CD14-positive monocyte (primary cell): ENCODE measurements at regions not wholly inside any gene's neighbourhood (a gene's known extent, or its start where the extent isn't known, plus 50 kb on each side); places are given as distances from the start of the nearest gene placed in this dataset.

Experiments
- DNase-seq, 3 donors: peaks; one replicate each; pipeline ENCODE4 v3.0.0-alpha.2; 2011 to 2022
- H2AFZ ChIP-seq: 2 replicates; pipeline ENCODE4 v1.6.0; 2012; ENCODE audit warnings: mild to moderate bottlenecking, low read depth, low read length, inconsistent platforms; ENCODE audit not compliant: insufficient read depth, poor library complexity, severe bottlenecking
- H3K27ac ChIP-seq, 2 donors: 1 replicate in 1 of 2; 2 replicates in 1 of 2; pipeline ENCODE4 v1.5.1; 2012 to 2013; ENCODE audit warnings: low read length in 2 of 2, control low read depth in 1 of 2, inconsistent platforms in 1 of 2, low read depth in 1 of 2, mild to moderate bottlenecking in 1 of 2
- H3K27me3 ChIP-seq, 2 donors: one replicate each; pipeline versions ENCODE4 v1.6.0 to v1.6.1; 2011 to 2013; ENCODE audit warnings: low read length in 2 of 2; ENCODE audit not compliant: control insufficient read depth in 2 of 2, insufficient read depth in 2 of 2
- H3K36me3 ChIP-seq, 2 donors: replicated peaks in 1 of 2; 1 replicate in 1 of 2; 2 replicates in 1 of 2; pipeline versions ENCODE4 v1.5.1 to v1.6.1; 2012 to 2013; ENCODE audit warnings: low read length in 2 of 2, control low read depth in 1 of 2, inconsistent platforms in 1 of 2, mild to moderate bottlenecking in 1 of 2; ENCODE audit not compliant: insufficient read depth in 2 of 2, control insufficient read depth in 1 of 2
- H3K4me1 ChIP-seq, 2 donors: 1 replicate in 1 of 2; 2 replicates in 1 of 2; pipeline versions ENCODE4 v1.5.1 to v1.6.1; 2012 to 2013; ENCODE audit warnings: low read length in 2 of 2, control low read depth in 1 of 2, inconsistent platforms in 1 of 2, mild to moderate bottlenecking in 1 of 2, moderate library complexity in 1 of 2; ENCODE audit not compliant: insufficient read depth in 2 of 2, control insufficient read depth in 1 of 2
- H3K4me2 ChIP-seq: replicated peaks from 2 replicates; pipeline ENCODE3; 2012; ENCODE audit warnings: low read length, moderate library complexity, mild to moderate bottlenecking; ENCODE audit not compliant: poor library complexity, severe bottlenecking; ENCODE audit errors: extremely low read depth
- H3K4me3 ChIP-seq, 3 experiments: fragments of 200-600 bp in 1 of 3; sonication (generic) in 1 of 3; replicated peaks in 1 of 3; 1 replicate in 2 of 3; 2 replicates in 1 of 3; pipeline ENCODE4 v1.5.1; 2011 to 2013; ENCODE audit warnings: low read length in 3 of 3, mild to moderate bottlenecking in 3 of 3, control low read depth in 2 of 3, low read depth in 2 of 3, inconsistent platforms in 1 of 3, moderate library complexity in 1 of 3
- H3K79me2 ChIP-seq: 2 replicates; pipeline ENCODE4 v1.6.0; 2012; ENCODE audit warnings: mild to moderate bottlenecking, control low read depth, inconsistent platforms, low read length, moderate library complexity; ENCODE audit not compliant: insufficient read depth
- H3K9ac ChIP-seq: 2 replicates; pipeline ENCODE4 v1.6.0; 2017; ENCODE audit warnings: low read length, mild to moderate bottlenecking; ENCODE audit not compliant: insufficient read depth, poor library complexity, severe bottlenecking
- H3K9me3 ChIP-seq, 2 donors: replicated peaks in 1 of 2; 1 replicate in 1 of 2; 2 replicates in 1 of 2; pipeline versions ENCODE4 v1.5.1 to v1.6.1; 2012 to 2013; ENCODE audit warnings: low read length in 2 of 2, control low read depth in 1 of 2; ENCODE audit not compliant: control insufficient read depth in 1 of 2, insufficient read depth in 1 of 2
- H4K20me1 ChIP-seq: 2 replicates; pipeline ENCODE4 v1.6.0; 2012; ENCODE audit warnings: mild to moderate bottlenecking, low read length, control low read depth, moderate library complexity; ENCODE audit not compliant: insufficient read depth
- H3K27ac Mint-ChIP-seq, 7 donors: one replicate each; pipeline ENCODE4 v1.8.0; 2020; ENCODE audit warnings: mild to moderate bottlenecking in 7 of 7, mixed read lengths in 7 of 7, moderate library complexity in 6 of 7, inconsistent platforms in 2 of 7
- H3K27me3 Mint-ChIP-seq, 3 donors: one replicate each; pipeline ENCODE4 v1.8.0; 2021 to 2022; ENCODE audit warnings: low read depth in 3 of 3, mild to moderate bottlenecking in 3 of 3, mixed read lengths in 3 of 3, moderate library complexity in 3 of 3, inconsistent platforms in 1 of 3
- H3K36me3 Mint-ChIP-seq, 2 donors: one replicate each; pipeline ENCODE4 v1.8.0; 2020; ENCODE audit warnings: mixed read lengths in 2 of 2, inconsistent platforms in 1 of 2, mild to moderate bottlenecking in 1 of 2
- H3K4me1 Mint-ChIP-seq: one replicate; pipeline ENCODE4 v1.8.0; 2020; ENCODE audit warnings: mild to moderate bottlenecking, mixed read lengths
- H3K4me3 Mint-ChIP-seq, 2 donors: one replicate each; pipeline ENCODE4 v1.8.0; 2020; ENCODE audit warnings: mild to moderate bottlenecking in 2 of 2, mixed read lengths in 2 of 2, moderate library complexity in 1 of 2
- H3K9me3 Mint-ChIP-seq, 7 donors: one replicate each; pipeline ENCODE4 v1.8.0; 2020 to 2022; ENCODE audit warnings: mixed read lengths in 7 of 7, mild to moderate bottlenecking in 6 of 7, moderate library complexity in 6 of 7, inconsistent platforms in 2 of 7
- WGBS: methylation state at CpG from one replicate; pipeline ENCODE4 v1.1.5; 2013; ENCODE audit warnings: missing lambda C conversion rate; ENCODE audit not compliant: insufficient coverage; 5-methylcytosine and 5-hydroxymethylcytosine counted together
- intact Hi-C, 2 donors: fragments of 100-400 bp; cut with micrococcal nuclease; formaldehyde crosslinking; loops; one replicate each; pipeline versions ENCODE4 v1.15.0 to v1.15.1; 2023
- TF ChIP-seq, protein P1 (sequence below): fragments of 200-600 bp; IDR thresholded peaks from one replicate; pipeline ENCODE4 v1.8.0; 2022; ENCODE audit warnings: antibody characterized with exemption, mild to moderate bottlenecking

DNA sequence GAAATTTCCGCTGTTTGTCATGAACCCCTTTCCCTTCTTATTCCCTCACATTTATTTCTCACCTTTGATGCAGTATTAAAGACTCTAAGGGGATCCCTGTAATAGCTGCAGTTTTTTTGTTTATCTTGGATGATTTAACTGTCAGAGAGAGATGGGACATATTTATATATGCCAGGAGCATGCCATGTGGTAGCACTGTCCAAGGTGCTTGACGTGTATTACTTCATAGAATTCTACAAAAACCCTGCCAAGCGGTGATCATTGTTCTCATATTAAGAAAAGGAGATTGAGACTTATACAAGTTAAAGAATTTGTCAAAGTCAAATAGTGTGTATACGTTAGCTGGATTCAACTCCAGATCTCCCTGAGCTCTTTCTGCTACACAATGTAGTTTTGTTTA is 78.2 kb downstream of the SPRY1 start:
- peaks cover 0 to 4% (median 3%) of the 10 kb centered on the region in 3 donors for H3K27me3 Mint-ChIP-seq
- H3K36me3 ChIP-seq = no peaks in the 10 kb centered on the region
- H3K9me3 ChIP-seq = no peaks in the 10 kb centered on the region
- TF ChIP-seq, protein P1, sequence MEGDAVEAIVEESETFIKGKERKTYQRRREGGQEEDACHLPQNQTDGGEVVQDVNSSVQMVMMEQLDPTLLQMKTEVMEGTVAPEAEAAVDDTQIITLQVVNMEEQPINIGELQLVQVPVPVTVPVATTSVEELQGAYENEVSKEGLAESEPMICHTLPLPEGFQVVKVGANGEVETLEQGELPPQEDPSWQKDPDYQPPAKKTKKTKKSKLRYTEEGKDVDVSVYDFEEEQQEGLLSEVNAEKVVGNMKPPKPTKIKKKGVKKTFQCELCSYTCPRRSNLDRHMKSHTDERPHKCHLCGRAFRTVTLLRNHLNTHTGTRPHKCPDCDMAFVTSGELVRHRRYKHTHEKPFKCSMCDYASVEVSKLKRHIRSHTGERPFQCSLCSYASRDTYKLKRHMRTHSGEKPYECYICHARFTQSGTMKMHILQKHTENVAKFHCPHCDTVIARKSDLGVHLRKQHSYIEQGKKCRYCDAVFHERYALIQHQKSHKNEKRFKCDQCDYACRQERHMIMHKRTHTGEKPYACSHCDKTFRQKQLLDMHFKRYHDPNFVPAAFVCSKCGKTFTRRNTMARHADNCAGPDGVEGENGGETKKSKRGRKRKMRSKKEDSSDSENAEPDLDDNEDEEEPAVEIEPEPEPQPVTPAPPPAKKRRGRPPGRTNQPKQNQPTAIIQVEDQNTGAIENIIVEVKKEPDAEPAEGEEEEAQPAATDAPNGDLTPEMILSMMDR = no peak
- no peaks in the 10 kb centered on the region for H3K36me3 Mint-ChIP-seq
- H3K9ac ChIP-seq = no peak overlapping the region
- peaks cover 0 to 2% (median 0%) of the 10 kb centered on the region in 7 donors for H3K9me3 Mint-ChIP-seq
- no peak overlapping the region for H3K4me3 Mint-ChIP-seq
- H3K27me3 ChIP-seq = no peaks in the 10 kb centered on the region
- H3K4me1 ChIP-seq = peaks cover 8 to 16% of the 10 kb centered on the region in 2 donors
- H2AFZ ChIP-seq = no peak overlapping the region
- H4K20me1 ChIP-seq = no peaks in the 10 kb centered on the region
- no peak overlapping the region for H3K27ac Mint-ChIP-seq
- H3K4me1 Mint-ChIP-seq = peaks cover 41% of the 10 kb centered on the region
- WGBS = no CpG with 5 or more reads among the region's 4 CpGs
- H3K79me2 ChIP-seq = no peaks in the 10 kb centered on the region
- no peak for DNase-seq
- H3K4me2 ChIP-seq = no peak overlapping the region
- intact Hi-C loops = no loop called here
- no peak overlapping the region for H3K4me3 ChIP-seq
- no peak overlapping the region for H3K27ac ChIP-seq

DNA sequence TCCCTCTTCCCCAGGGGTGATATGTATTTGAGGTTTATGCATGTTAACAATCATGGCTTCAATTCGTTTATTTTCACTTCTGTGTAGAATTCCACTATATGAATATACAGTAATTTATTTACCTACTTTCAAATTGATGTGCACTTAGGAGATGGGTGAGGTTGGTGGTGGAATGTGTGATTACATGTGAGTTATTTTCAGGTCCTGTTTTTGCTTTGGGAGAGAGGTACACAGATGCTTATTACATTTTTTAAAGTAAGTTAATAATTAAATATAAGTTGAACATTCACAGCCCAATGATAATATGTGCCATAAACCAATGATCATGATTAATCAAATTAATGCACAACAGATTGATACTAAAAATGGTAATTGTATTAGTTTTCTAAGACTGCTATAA is 79.5 kb downstream of the SPRY1 start:
- intact Hi-C loops = no loop called here
- H3K79me2 ChIP-seq = no peaks in the 10 kb centered on the region
- H3K9me3 ChIP-seq = no peaks in the 10 kb centered on the region
- no peak overlapping the region for H3K9ac ChIP-seq
- no peaks in the 10 kb centered on the region for H4K20me1 ChIP-seq
- H3K27ac Mint-ChIP-seq = no peak overlapping the region
- H3K36me3 Mint-ChIP-seq = no peaks in the 10 kb centered on the region
- H3K4me1 ChIP-seq = peaks cover 8 to 16% of the 10 kb centered on the region in 2 donors
- no peaks in the 10 kb centered on the region for H3K27me3 ChIP-seq
- WGBS = no CpG with 5 or more reads among the region's 1 CpG
- no peak overlapping the region for H3K27ac ChIP-seq
- no peak overlapping the region for H3K4me3 ChIP-seq
- H3K9me3 Mint-ChIP-seq = peaks cover 0 to 2% (median 0%) of the 10 kb centered on the region in 7 donors
- peaks cover 43% of the 10 kb centered on the region for H3K4me1 Mint-ChIP-seq
- H3K27me3 Mint-ChIP-seq = peaks cover 0 to 4% (median 3%) of the 10 kb centered on the region in 3 donors
- no peak overlapping the region for H2AFZ ChIP-seq
- no peak overlapping the region for H3K4me3 Mint-ChIP-seq
- no peaks in the 10 kb centered on the region for H3K36me3 ChIP-seq
- DNase-seq = no peak
- H3K4me2 ChIP-seq = no peak overlapping the region
- TF ChIP-seq, protein P1 = no peak
